K562 (cell line): ENCODE measurements at regions not wholly inside any gene's neighbourhood (a gene's known extent, or its start where the extent isn't known, plus 50 kb on each side); places are given as distances from the start of the nearest gene placed in this dataset.

ENCODE experiments used
- ARID3A ChIP-seq: IDR thresholded peaks from 2 replicates; pipeline ENCODE4 v1.6.1; 2012; ENCODE audit warnings: low read depth, low read length, improper control_type of control experiment, borderline replicate concordance
- ARNT ChIP-seq, 2 experiments: fragments of 450-650 bp; IDR thresholded peaks; 2 replicates each; pipeline ENCODE4 v1.6.1; 2016; ENCODE audit warnings: mild to moderate bottlenecking in 1 of 2
- ATF4 ChIP-seq: fragments of 450-650 bp; formaldehyde crosslinking; IDR thresholded peaks from 2 replicates; pipeline ENCODE4 v1.4.0; 2022; ENCODE audit warnings: mild to moderate bottlenecking, moderate library complexity
- CTCF ChIP-seq, 3 experiments: IDR thresholded peaks in 2 of 3; conservative IDR thresholded peaks in 1 of 3; 2 replicates each; pipeline ENCODE4 v1.5.1; 2011 to 2012; ENCODE audit warnings: low read length in 3 of 3, mild to moderate bottlenecking in 3 of 3, control low read depth in 2 of 3, improper control_type of control experiment in 1 of 3, inconsistent platforms in 1 of 3, low read depth in 1 of 3, mixed read lengths in 1 of 3, moderate library complexity in 1 of 3; ENCODE audit not compliant: insufficient read depth in 2 of 3
- FOXA3 ChIP-seq, 2 experiments: fragments of 450-650 bp in 1 of 2; sonication (generic) in 1 of 2; formaldehyde crosslinking; IDR thresholded peaks in 1 of 2; conservative IDR thresholded peaks in 1 of 2; 2 replicates each; pipeline versions ENCODE4 v1.4.0 to v1.8.0; 2020 to 2022; ENCODE audit warnings: mild to moderate bottlenecking in 2 of 2, missing genetic modification reagents in 1 of 2
- LARP7 ChIP-seq: fragments of 450-650 bp; IDR thresholded peaks from 2 replicates; pipeline ENCODE4 v1.6.1; 2016
- PHB ChIP-seq: fragments of 250-450 bp; sonication (Bioruptor Pico); IDR thresholded peaks from 2 replicates; pipeline ENCODE4 v1.5.0; 2021
- POLR2A ChIP-seq: fragments of 450-650 bp; conservative IDR thresholded peaks from 2 replicates; pipeline ENCODE4 v1.6.1; 2016
- RREB1 ChIP-seq: fragments of 250-450 bp; sonication (Bioruptor Pico); IDR thresholded peaks from 2 replicates; pipeline ENCODE4 v1.4.0; 2020
- TBL1XR1 ChIP-seq, 2 experiments: IDR thresholded peaks; 2 replicates each; pipeline ENCODE4 v1.6.1; 2012; ENCODE audit warnings: improper control_type of control experiment in 2 of 2, low read length in 2 of 2, mild to moderate bottlenecking in 1 of 2
- ZNF217 ChIP-seq: sonication (generic); formaldehyde crosslinking; IDR thresholded peaks from 2 replicates; pipeline ENCODE4 v1.8.0; 2022; ENCODE audit warnings: mild to moderate bottlenecking, missing genetic modification reagents

- no peak for TF ChIP-seq LARP7
- TF ChIP-seq FOXA3 (CRISPR knock-in tag; conservative IDR thresholded peaks at IDR 0.05 in 1 of 2, IDR thresholded peaks at IDR 0.05 in 1 of 2): no peak
- no peak for TF ChIP-seq ARID3A
- no peak for TF ChIP-seq PHB (CRISPR knock-in tag)
- TF ChIP-seq RREB1 (CRISPR knock-in tag): no peak
- TF ChIP-seq ARNT (IDR thresholded peaks at IDR 0.05): no peak
- no peak for TF ChIP-seq CTCF (IDR thresholded peaks at IDR 0.05 in 2 of 3, conservative IDR thresholded peaks at IDR 0.05 in 1 of 3; ENCODE audit: insufficient read depth in 2 of 3, low read depth in 1 of 3, low read length in 3 of 3)
- TF ChIP-seq TBL1XR1 (IDR thresholded peaks at IDR 0.05; ENCODE audit: low read length in 2 of 2): no peak
- TF ChIP-seq ZNF217 (CRISPR knock-in tag): no peak
- TF ChIP-seq ATF4: no peak
- TF ChIP-seq POLR2A: no peak
These were observed 942.2 kb downstream of the TRAM1L1 start for GRCh38 chr4:116143198-116143597.
